ENCODE measurements at regions not wholly inside any gene's neighbourhood (a gene's known extent, or its start where the extent isn't known, plus 50 kb on each side); places are given as distances from the start of the nearest gene placed in this dataset.
A peak's percentile ranks its signal among the peaks of the same experiment; 100 is the strongest.
"Not testable (repeated sequence)": the region's sequence is repeated elsewhere in the genome, so short reads cannot be mapped to it uniquely, and the experiment has no call there.

DNA sequence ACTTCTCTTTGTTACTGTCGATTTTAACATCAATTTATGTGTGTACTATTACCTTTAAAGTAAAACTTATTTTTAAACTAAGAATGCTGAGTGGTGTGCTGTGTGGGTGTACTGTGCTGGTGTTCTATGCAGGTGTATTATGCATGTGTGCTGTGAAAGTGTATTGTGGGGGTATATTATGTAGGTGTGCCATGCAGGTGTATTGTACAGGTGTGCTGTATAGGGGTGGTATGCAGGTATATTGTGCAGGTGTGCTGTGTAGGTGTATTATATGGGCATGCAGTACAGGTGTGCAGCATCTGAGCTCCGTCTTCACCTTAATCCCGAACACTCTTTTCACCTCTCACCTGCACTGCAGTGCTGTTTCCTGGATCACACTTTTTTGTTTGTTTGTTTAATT is 94.4 kb upstream of the SAMD11 start:
- ATAC-seq; POLR2A ChIA-PET; H3K4me3 ChIP-seq; H3K9ac ChIP-seq (ENCODE audit: control insufficient read depth, insufficient read depth, low read length); H3K36me3 ChIP-seq (ENCODE audit: control insufficient read depth in 2 of 2, insufficient read depth in 2 of 2, low read length in 1 of 2); DNase-seq (ENCODE audit: low read depth, low spot score); in situ Hi-C loops (cut with MboI); FAIRE-seq; SMC1A ChIA-PET (ENCODE audit: uncharacterized antibody, unreplicated experiment); H4K20me1 ChIP-seq (ENCODE audit: control insufficient read depth, insufficient read depth); H3K4me1 ChIP-seq (ENCODE audit: control insufficient read depth, insufficient read depth, low read length); H3K27ac ChIP-seq (ENCODE audit: control insufficient read depth, insufficient read depth); H3K79me2 ChIP-seq (ENCODE audit: control insufficient read depth, insufficient read depth, low read length); H2AFZ ChIP-seq (ENCODE audit: control insufficient read depth, low read depth, low read length); intact Hi-C loops (cut with micrococcal nuclease; ENCODE audit: unreplicated experiment); H3K9me3 ChIP-seq (replicated peaks; ENCODE audit: control insufficient read depth, insufficient read depth, low read length); H3K27me3 ChIP-seq (replicated peaks in 1 of 2; ENCODE audit: control insufficient read depth in 2 of 2, insufficient read depth in 2 of 2, low read length in 1 of 2); RAD21 ChIA-PET (ENCODE audit: unreplicated experiment); CTCF ChIA-PET: not testable (repeated sequence)
- TSS peak; percentile 49 for BruUV-seq (replicated peaks)
- H3K4me2 ChIP-seq (ENCODE audit: control insufficient read depth, insufficient read depth): peak overlapping the region; percentile 17; the same call in 1 of the 2 replicates
- 91% methylated on average over 3 of the region's 3 CpGs for WGBS (ENCODE audit: insufficient coverage, insufficient replicate concordance, low lambda C conversion rate, missing lambda C conversion rate)

GRCh38 chr1:829932-830331 is 93.8 kb upstream of the SAMD11 start:
- H3K36me3 ChIP-seq (ENCODE audit: control insufficient read depth in 2 of 2, insufficient read depth in 2 of 2, low read length in 1 of 2); SMC1A ChIA-PET (ENCODE audit: uncharacterized antibody, unreplicated experiment); DNase-seq (ENCODE audit: low read depth, low spot score); H3K4me2 ChIP-seq (ENCODE audit: control insufficient read depth, insufficient read depth); FAIRE-seq; H3K9ac ChIP-seq (ENCODE audit: control insufficient read depth, insufficient read depth, low read length); H3K4me1 ChIP-seq (ENCODE audit: control insufficient read depth, insufficient read depth, low read length); H3K27ac ChIP-seq (ENCODE audit: control insufficient read depth, insufficient read depth); H4K20me1 ChIP-seq (ENCODE audit: control insufficient read depth, insufficient read depth); BruUV-seq (replicated peaks); H3K9me3 ChIP-seq (replicated peaks; ENCODE audit: control insufficient read depth, insufficient read depth, low read length); H3K27me3 ChIP-seq (replicated peaks in 1 of 2; ENCODE audit: control insufficient read depth in 2 of 2, insufficient read depth in 2 of 2, low read length in 1 of 2); H3K79me2 ChIP-seq (ENCODE audit: control insufficient read depth, insufficient read depth, low read length); H3K4me3 ChIP-seq; intact Hi-C loops (cut with micrococcal nuclease; ENCODE audit: unreplicated experiment); ATAC-seq; in situ Hi-C loops (cut with MboI); RAD21 ChIA-PET (ENCODE audit: unreplicated experiment); H2AFZ ChIP-seq (ENCODE audit: control insufficient read depth, low read depth, low read length); POLR2A ChIA-PET; CTCF ChIA-PET: not testable (repeated sequence)
- 88% methylated on average over 5 of the region's 5 CpGs for WGBS (ENCODE audit: insufficient coverage, insufficient replicate concordance, low lambda C conversion rate, missing lambda C conversion rate)

- H3K4me1 ChIP-seq (ENCODE audit: control insufficient read depth, insufficient read depth, low read length); intact Hi-C loops (cut with micrococcal nuclease; ENCODE audit: unreplicated experiment); H3K4me2 ChIP-seq (ENCODE audit: control insufficient read depth, insufficient read depth); DNase-seq (ENCODE audit: low read depth, low spot score); BruUV-seq (replicated peaks); H4K20me1 ChIP-seq (ENCODE audit: control insufficient read depth, insufficient read depth); CTCF ChIA-PET; H3K36me3 ChIP-seq (ENCODE audit: control insufficient read depth in 2 of 2, insufficient read depth in 2 of 2, low read length in 1 of 2); POLR2A ChIA-PET; H3K79me2 ChIP-seq (ENCODE audit: control insufficient read depth, insufficient read depth, low read length); FAIRE-seq; RAD21 ChIA-PET (ENCODE audit: unreplicated experiment); ATAC-seq; in situ Hi-C loops (cut with MboI); H3K9me3 ChIP-seq (replicated peaks; ENCODE audit: control insufficient read depth, insufficient read depth, low read length); H3K4me3 ChIP-seq; H2AFZ ChIP-seq (ENCODE audit: control insufficient read depth, low read depth, low read length); H3K9ac ChIP-seq (ENCODE audit: control insufficient read depth, insufficient read depth, low read length); H3K27me3 ChIP-seq (replicated peaks in 1 of 2; ENCODE audit: control insufficient read depth in 2 of 2, insufficient read depth in 2 of 2, low read length in 1 of 2); SMC1A ChIA-PET (ENCODE audit: uncharacterized antibody, unreplicated experiment); H3K27ac ChIP-seq (ENCODE audit: control insufficient read depth, insufficient read depth): not testable (repeated sequence)
- 98% methylated on average over 4 of the region's 5 CpGs for WGBS (ENCODE audit: insufficient coverage, insufficient replicate concordance, low lambda C conversion rate, missing lambda C conversion rate)
Observed at GRCh38 chr1:830750-831149, 93.0 kb upstream of the SAMD11 start.
